ENCODE measurements at regions not wholly inside any gene's neighbourhood (a gene's known extent, or its start where the extent isn't known, plus 50 kb on each side); places are given as distances from the start of the nearest gene placed in this dataset.
"Not testable (repeated sequence)": the region's sequence is repeated elsewhere in the genome, so short reads cannot be mapped to it uniquely, and the experiment has no call there.

GRCh38 chr15:44849701-44850403, 106.6 kb upstream of the TERB2 start:
- not testable (repeated sequence) for DNase-seq (ENCODE audit: low read depth)

DNA sequence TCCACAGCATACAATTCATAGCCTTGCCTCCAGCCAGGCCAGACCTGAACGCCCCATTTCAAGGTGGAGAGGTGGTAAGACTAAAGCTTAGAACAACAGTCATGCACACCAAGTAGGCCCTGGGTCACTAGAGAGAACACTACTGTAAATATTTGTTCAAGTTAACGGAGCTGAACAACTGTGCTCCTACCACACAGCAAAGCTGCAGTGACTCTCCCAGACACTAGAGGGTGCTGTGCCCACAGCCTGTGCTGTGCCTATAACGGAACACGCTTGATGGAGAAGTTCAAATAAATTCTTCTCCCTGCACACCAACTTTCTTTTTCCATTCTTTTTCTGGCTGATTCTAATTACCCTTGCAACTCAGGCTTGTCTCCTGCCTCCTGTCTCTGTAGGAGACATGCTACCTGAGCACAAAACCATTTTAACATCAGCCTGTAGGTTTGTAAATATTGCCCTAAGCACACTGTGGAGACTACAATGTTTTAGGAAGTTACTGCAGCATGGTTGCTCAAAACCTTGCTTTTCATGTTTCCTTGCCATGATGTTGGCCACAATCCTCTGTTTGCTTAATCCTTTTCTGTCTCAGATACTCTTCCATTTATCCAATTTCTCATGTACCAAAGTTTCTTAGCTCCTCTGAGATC, 103.1 kb upstream of the TERB2 start:
- DNase-seq (ENCODE audit: low read depth): peak; percentile 61

GRCh38 chr15:44854696-44855095, 101.8 kb upstream of the TERB2 start:
- DNase-seq (ENCODE audit: low read depth): not testable (repeated sequence)

GRCh38 chr15:44856284-44856683, 100.2 kb upstream of the TERB2 start:
- DNase-seq (ENCODE audit: low read depth): not testable (repeated sequence)

DNA sequence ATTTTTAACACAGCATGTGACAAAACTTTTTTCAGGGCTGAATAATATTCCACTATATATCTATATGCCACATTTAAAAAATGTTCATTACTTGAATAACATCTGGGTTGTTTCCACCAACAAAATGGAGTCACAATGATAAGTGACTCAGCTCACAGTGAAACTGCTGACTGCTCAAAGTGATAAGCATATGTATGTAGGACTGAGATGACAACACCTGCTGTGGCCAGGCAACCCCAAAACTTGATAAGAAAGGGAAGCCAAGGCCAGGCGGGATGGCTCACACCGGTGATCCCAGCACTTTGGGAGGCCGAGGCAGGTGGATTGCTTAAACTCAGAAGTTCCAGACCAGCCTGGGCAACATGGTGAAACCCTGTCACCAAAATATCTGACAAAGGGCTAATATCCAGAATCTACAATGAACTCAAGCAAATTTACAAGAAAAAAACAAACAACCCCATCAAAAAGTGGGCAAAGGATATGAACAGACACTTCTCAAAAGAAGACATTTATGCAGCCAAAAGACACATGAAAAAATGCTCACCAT, 99.2 kb upstream of the TERB2 start:
- DNase-seq (ENCODE audit: low read depth): not testable (repeated sequence)

GRCh38 chr15:44859088-44859487, 97.4 kb upstream of the TERB2 start:
- not testable (repeated sequence) for DNase-seq (ENCODE audit: low read depth)

GRCh38 chr15:44860168-44860567, 96.3 kb upstream of the TERB2 start:
- not testable (repeated sequence) for DNase-seq (ENCODE audit: low read depth)

GRCh38 chr15:44861439-44861910, 95.0 kb upstream of the TERB2 start:
- DNase-seq (ENCODE audit: low read depth): no peak

DNA sequence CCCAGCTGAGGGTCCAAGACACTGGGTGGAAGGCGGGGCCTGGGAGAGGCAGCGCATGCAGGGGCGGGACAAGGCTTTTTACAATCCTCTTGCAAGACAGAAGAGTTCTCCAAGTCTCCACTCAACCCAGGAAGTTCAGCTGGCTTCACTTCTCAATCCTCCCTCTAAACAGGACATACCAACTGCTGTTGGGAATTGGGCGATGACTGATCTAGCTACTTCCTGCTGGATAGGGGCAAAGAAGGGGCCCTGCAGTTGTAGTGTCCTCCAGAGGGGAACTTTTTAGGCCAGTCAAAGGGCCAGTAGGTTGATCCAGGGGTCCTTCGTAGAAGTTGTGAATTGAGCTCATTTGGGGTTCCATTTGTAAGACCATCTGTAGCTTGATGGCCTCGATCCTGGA, 94.6 kb upstream of the TERB2 start:
- no peak for DNase-seq (ENCODE audit: low read depth)

- not testable (repeated sequence) for DNase-seq (ENCODE audit: low read depth)
Measured at GRCh38 chr15:44862866-44863265, 93.6 kb upstream of the TERB2 start.

GRCh38 chr15:44868100-44868499, 88.4 kb upstream of the TERB2 start:
- DNase-seq (ENCODE audit: low read depth): not testable (repeated sequence)

GRCh38 chr15:44870125-44870524, 86.4 kb upstream of the TERB2 start:
- not testable (repeated sequence) for DNase-seq (ENCODE audit: low read depth)

DNA sequence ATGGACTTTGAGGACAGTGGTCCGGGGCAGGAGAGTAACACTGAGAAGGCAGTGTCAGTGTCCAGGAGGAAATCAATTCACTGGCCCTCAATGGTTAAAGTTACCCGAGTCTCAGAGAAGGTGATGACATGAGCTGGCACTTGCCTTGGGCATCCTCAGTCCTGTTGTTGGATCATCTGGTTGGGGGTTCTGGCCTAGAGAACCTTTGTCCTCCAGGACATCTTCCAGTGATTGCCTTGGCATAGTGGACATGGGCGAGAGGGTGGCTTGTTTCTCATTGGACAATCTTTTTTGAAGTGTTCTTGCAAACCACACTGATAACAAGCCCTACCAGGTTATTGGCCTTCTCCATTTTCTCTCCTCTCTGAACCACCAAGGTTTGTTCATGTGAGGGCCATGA, 83.4 kb upstream of the TERB2 start:
- no peak for DNase-seq (ENCODE audit: low read depth)

- no peak for DNase-seq (ENCODE audit: low read depth)
Measured at GRCh38 chr15:44879066-44879465, 77.4 kb upstream of the TERB2 start.

GRCh38 chr15:44882499-44882968, 74.0 kb upstream of the TERB2 start:
- peak; percentile 46 for DNase-seq (ENCODE audit: low read depth)

DNA sequence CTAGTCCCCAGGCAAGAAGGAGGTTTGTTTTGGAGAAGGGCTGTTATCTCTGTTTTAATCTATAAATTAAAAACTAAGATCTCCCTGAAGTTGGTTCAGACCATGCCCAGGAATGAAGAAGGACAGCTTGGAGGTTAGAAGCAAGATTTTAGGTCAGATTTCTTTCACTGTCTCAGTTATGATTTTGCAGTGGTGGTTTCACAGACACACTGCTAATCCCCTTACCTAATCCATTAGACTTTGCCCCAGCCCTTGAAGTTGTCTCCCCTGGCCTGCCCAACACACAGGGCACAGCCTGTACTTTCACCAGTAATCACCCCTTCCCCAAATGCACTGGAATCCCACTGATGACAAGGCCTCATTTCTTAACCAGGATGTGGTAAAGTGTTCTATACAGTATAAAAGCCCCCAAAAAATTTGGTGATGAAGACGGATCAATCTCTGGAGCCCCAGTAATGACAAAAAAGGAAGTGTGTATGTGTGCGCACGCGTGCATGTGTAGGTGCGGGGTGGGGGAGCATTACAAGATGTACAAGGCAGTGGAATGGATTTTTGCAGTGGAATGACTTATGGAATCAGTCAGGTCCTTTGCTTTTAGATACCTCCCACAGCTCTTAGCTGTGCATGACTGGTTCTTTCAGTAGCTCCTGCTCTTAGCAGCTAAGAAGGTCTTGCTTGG, 73.1 kb upstream of the TERB2 start:
- DNase-seq (ENCODE audit: low read depth): no peak

DNA sequence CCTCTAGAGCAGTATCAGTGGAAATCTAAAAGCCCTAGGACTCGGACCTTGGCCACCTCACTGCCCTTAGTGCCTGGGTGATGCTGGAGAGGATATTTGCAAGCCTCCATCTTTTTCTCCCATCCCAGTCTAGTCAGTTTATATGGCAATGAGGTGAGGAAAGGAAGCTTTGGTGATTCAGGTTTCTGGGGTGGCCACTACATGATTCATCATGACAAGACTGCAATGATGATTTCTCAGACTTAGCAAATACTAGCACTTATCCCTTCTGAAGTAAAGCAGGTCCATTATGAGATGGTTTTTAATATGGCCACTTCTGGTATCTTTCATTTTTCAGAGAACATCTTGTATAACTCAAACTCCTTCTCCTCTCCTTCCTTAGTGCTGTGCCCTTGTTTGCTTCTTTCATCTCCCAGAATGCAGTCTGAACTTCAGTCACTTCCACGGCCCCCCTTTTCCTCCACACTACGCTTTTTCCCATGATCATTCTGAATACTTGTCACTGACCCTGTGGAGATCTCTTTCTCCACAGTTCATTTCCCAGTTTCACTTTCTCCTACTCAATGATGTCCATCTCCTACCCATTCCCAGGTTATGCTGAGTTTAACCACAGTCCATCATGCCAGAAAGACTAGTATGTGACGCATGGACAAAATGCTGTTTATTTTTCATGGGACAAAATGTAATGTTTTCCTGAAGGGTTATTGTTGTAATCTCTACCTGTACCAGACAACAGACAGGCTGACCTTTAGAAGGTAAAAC, 57.4 kb upstream of the TERB2 start:
- not testable (repeated sequence) for DNase-seq (ENCODE audit: low read depth)

DNA sequence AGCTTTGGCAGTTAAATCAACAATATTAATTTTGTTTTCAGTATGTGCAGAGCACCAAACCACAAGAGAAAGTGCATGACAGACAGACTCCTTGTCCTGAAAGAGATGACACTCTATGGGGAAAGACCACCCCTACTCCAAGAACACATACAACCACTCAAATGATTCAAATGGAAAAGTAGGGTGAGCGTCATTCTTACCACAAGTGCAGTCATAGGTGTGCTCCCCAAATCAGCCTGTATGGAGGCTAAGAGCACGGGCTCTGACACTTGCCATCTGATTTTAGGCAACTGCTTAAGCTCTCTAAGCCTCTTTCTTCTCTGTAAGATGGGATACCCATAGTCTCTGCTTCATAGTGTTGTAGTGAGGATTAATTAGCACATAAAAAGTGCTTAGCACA, 56.7 kb upstream of the TERB2 start:
- not testable (repeated sequence) for DNase-seq (ENCODE audit: low read depth)

DNA sequence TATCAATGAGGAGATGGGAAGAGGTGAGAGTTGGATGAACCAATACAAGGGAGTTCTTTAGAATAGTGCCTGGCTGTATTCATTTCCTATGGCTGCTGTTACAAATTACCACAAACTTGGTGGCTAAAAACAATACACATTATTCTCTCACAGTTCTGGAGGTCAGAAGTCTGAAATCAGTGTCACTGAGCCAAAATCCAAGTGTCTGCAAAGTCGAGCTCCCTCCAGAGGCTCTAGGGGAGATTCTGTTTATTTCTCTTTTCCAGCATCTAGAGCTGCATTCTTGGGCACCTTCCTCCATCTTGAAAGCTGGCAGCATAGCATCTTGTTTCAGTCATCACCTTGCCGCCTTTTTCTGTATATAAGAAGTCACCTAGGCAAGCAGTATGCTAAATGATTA, 55.7 kb upstream of the TERB2 start:
- DNase-seq (ENCODE audit: low read depth): not testable (repeated sequence)

DNA sequence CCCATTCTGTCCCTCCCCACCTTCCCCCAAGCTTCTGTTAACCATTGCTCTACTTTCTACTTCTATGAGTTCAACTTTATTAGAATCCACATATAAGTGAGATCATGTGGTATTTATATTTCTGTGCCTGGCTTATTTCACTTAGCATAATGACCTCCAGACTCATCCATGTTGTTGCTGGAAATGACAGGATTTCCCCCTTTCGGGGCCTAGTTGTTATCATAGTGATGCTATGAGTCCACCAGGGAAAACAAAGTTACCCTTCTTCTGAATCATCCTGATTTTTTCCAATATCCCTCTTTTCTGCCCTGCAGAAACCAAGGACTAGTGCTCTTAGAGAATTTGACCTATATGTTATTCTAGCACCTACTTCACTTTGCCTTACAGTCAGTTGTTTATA, 53.2 kb upstream of the TERB2 start:
- not testable (repeated sequence) for DNase-seq (ENCODE audit: low read depth)

DNA sequence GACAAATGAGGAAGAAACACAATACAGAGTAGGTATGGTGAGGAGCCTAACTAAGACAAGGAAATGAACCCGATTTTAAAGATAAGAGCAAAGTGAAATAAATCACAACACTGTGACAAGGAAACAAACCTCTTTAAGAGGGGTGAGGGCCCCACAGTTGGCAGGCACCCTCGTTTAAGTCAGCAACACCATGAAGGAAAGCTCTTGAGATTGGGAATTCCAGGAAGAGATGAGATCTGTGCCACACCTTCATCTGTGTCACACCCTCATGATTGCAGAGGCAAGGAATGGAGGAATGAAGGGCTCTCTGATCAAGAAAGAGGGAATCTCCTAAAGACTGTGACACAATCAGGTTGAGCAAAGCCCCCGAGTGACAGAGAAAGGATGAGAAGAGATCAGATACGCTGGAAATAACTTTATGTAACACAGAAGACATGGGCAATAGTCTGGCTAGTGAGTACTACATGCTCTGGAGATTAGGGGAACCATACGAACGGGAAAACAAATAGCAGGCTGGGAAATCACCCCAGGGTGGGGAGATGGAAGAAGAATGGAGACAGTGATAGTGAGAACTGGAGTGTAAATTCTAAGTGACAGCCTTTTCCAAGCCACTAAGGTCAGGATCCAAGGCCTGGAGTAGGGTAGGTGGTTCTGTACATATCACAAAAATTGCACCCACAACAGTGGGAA, 51.7 kb upstream of the TERB2 start:
- not testable (repeated sequence) for DNase-seq (ENCODE audit: low read depth)
